Cardiac muscle cell (in vitro differentiated cells and primary cell): ENCODE measurements at regions not wholly inside any gene's neighbourhood (a gene's known extent, or its start where the extent isn't known, plus 50 kb on each side); places are given as distances from the start of the nearest gene placed in this dataset.
"Not testable (repeated sequence)": the region's sequence is repeated elsewhere in the genome, so short reads cannot be mapped to it uniquely, and the experiment has no call there.

Experiments used
- DNase-seq, 2 donors: peaks; one replicate each; pipeline versions ENCODE4 v3.0.0 to v3.0.0-alpha.2; 2010 to 2017; ENCODE audit warnings: low read depth in 1 of 2, low spot score in 1 of 2
- H3K27ac ChIP-seq: fragments of 200-600 bp; sonication (generic); 2 replicates; pipeline ENCODE4 v1.5.1; 2016
- H3K27me3 ChIP-seq: fragments of 200-600 bp; sonication (generic); 2 replicates; pipeline ENCODE4 v1.6.0; 2016; ENCODE audit warnings: control low read depth
- H3K36me3 ChIP-seq: fragments of 200-600 bp; sonication (generic); 2 replicates; pipeline ENCODE4 v1.5.1; 2016; ENCODE audit warnings: control low read depth
- H3K4me1 ChIP-seq: fragments of 200-600 bp; sonication (generic); 2 replicates; pipeline ENCODE4 v1.8.1; 2017; ENCODE audit warnings: low read depth, mild to moderate bottlenecking, mixed run types
- H3K4me3 ChIP-seq: fragments of 200-600 bp; sonication (generic); 2 replicates; pipeline ENCODE4 v1.5.1; 2016; ENCODE audit warnings: mild to moderate bottlenecking
- H3K9me3 ChIP-seq: fragments of 200-600 bp; sonication (generic); 2 replicates; pipeline ENCODE4 v1.5.1; 2017; ENCODE audit warnings: low read depth, mild to moderate bottlenecking, control low read depth
- CTCF ChIP-seq: IDR thresholded peaks from 2 replicates; pipeline ENCODE4 v1.5.1; 2012; ENCODE audit warnings: low read depth, mild to moderate bottlenecking, low read length

GRCh38 chr11:133636711-133637355 lies 104.5 kb upstream of the OPCML start:
- DNase-seq: no peak
- TF ChIP-seq CTCF: no peak
- H3K4me3 ChIP-seq: no peak overlapping the region
- H3K27me3 ChIP-seq: peaks cover 6% of the 10 kb centered on the region
- no peaks in the 10 kb centered on the region for H3K4me1 ChIP-seq
- no peaks in the 10 kb centered on the region for H3K9me3 ChIP-seq
- H3K36me3 ChIP-seq: no peaks in the 10 kb centered on the region
- H3K27ac ChIP-seq: no peak overlapping the region

DNA sequence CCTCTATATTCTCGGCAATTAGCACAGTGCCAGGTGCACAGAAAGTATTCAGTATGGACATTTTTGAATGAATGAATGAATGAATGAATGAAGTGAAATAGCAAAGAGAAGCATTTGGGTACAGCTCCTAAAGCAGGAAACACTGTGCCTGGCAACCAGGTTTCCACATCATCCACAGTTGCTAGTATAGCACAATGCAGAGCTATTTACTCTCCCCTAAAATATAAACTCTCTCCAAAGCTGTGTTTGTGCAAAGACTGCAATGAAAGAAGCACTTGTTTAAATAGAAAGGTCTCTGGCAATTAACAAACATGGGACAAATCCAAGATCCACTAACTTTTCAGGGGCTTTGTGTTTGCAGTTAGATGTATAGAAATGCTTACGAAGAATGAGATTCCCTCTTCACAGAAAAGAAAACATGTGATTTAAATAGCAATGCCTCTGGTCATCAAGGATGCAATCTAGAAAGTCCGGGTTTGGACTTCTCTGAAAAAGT lies 103.0 kb upstream of the OPCML start:
- no peak for TF ChIP-seq CTCF
- Histone ChIP-seq H3K36me3 (no peaks in the 10 kb centered on the region), H3K4me3 (no peak overlapping the region), H3K27me3 (peaks cover 6% of the 10 kb centered on the region), H3K27ac (no peak overlapping the region), H3K9me3 (no peaks in the 10 kb centered on the region), H3K4me1 (no peaks in the 10 kb centered on the region)
- no peak for DNase-seq

DNA sequence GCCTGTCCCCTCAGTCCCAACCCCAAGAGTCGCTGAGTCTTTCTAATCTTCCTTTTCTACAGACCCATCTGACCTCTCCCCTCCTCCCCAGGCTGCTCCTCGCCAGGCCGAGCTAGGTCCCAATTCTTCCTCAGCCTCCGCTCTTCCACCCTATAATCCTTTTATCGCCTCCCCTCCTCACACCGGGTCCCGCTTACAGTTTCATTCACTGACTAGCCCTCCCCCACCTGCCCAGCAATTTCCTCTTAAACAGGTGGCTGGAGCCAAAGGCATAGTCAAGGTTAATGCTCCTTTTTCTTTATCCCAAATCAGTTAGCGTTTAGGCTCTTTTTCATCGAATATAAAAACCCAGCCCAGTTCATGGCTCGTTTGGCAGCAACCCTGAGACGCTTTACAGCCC lies 96.1 kb upstream of the OPCML start:
- not testable (repeated sequence) for H3K27ac ChIP-seq, H3K4me3 ChIP-seq, H3K9me3 ChIP-seq, H3K4me1 ChIP-seq, H3K36me3 ChIP-seq, DNase-seq, H3K27me3 ChIP-seq

DNA sequence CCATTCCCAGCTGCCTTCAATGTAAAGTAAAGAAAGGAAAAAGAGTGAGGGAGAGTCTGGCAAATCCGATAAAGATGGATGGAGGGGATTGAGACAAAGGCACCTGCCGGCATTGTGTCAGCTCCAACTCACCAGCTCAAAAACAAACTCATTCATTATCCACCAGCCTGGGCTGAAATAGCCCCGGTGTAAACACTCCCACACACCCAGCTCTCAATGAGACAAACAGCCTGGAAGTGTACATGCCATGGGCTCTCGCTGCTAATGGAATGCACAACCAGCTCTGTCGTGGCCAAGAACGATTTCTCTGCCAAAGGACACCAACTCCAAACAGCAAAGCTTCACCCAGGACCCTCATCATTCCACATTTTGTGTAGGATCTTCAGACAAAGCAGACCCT lies 89.3 kb upstream of the OPCML start:
- Histone ChIP-seq H3K27me3 (no peaks in the 10 kb centered on the region), H3K27ac (no peak overlapping the region), H3K4me1 (no peaks in the 10 kb centered on the region), H3K4me3 (no peak overlapping the region), H3K36me3 (no peaks in the 10 kb centered on the region), H3K9me3 (no peaks in the 10 kb centered on the region)
- TF ChIP-seq CTCF: no peak
- DNase-seq: no peak

DNA sequence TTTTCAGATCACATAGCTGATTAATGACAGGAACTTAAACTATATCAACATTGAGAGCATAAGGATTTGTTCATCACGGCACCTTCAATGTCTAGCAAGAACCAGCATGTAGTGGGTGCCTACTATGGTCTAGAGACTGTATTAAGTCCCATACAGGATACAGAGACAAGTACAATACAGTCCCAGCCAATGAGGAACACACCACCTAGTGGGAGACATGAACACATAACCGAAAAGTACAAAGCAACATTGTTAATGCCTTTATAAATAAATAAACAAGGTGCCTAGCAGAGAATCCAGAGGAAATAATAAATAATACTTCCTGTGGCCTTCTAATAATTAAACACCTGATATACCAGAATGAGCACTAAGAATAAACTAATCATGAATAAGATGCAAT lies 87.7 kb upstream of the OPCML start:
- Histone ChIP-seq H3K9me3 (no peaks in the 10 kb centered on the region), H3K36me3 (no peaks in the 10 kb centered on the region), H3K27ac (no peak overlapping the region), H3K27me3 (no peaks in the 10 kb centered on the region), H3K4me3 (no peak overlapping the region), H3K4me1 (no peaks in the 10 kb centered on the region)
- DNase-seq: peak in 1 of 2 donors; percentile 28
- TF ChIP-seq CTCF: no peak

- no peaks in the 10 kb centered on the region for H3K4me1 ChIP-seq
- no peaks in the 10 kb centered on the region for H3K27me3 ChIP-seq
- H3K27ac ChIP-seq: no peak overlapping the region
- no peaks in the 10 kb centered on the region for H3K9me3 ChIP-seq
- peak in 1 of 2 donors; percentile 59 for DNase-seq
- no peak overlapping the region for H3K4me3 ChIP-seq
- no peak for TF ChIP-seq CTCF
- H3K36me3 ChIP-seq: no peaks in the 10 kb centered on the region
These were observed 87.1 kb upstream of the OPCML start for GRCh38 chr11:133619397-133619796.
